ENCODE measurements at regions not wholly inside any gene's neighbourhood (a gene's known extent, or its start where the extent isn't known, plus 50 kb on each side); places are given as distances from the start of the nearest gene placed in this dataset.

- peaks cover 0 to 4% (median 0%) of the 10 kb centered on the region in 8 donors for H3K9me3 Mint-ChIP-seq
- Histone ChIP-seq H3K27me3 (ENCODE audit: insufficient read depth, low read length) (no peaks in the 10 kb centered on the region), H3K27ac (ENCODE audit: low read depth, low read length) (no peak overlapping the region), H3K9me3 (ENCODE audit: control insufficient read depth in 1 of 2, low read length in 2 of 2) (no peaks in the 10 kb centered on the region), H3K4me3 (ENCODE audit: low read length in 2 of 2) (no peak overlapping the region), H3K36me3 (ENCODE audit: insufficient read depth, low read length) (no peaks in the 10 kb centered on the region), H3K4me1 (ENCODE audit: insufficient read depth, low read length) (no peaks in the 10 kb centered on the region)
- peaks cover 0 to 2% of the 10 kb centered on the region in 2 donors for H3K27me3 Mint-ChIP-seq
- H3K36me3 Mint-ChIP-seq = no peaks in the 10 kb centered on the region
- intact Hi-C loops (cut with micrococcal nuclease) = no loop called here
- DNase-seq = no peak
- no peak overlapping the region for H3K4me3 Mint-ChIP-seq
- ChIA-PET POLR2A (ENCODE audit: partially characterized antibody) (no interaction called here), CTCF (ENCODE audit: partially characterized antibody) (no interaction called here)
- H3K4me1 Mint-ChIP-seq = no peaks in the 10 kb centered on the region
- H3K27ac Mint-ChIP-seq = no peak overlapping the region
These were observed 163.8 kb downstream of the RBM43 start for GRCh38 chr2:151097895-151098294.

GRCh38 chr2:151097128-151097527 is 164.5 kb downstream of the RBM43 start:
- Histone ChIP-seq H3K27me3 (ENCODE audit: insufficient read depth, low read length) (no peaks in the 10 kb centered on the region), H3K36me3 (ENCODE audit: insufficient read depth, low read length) (no peaks in the 10 kb centered on the region), H3K4me3 (ENCODE audit: low read length in 2 of 2) (no peak overlapping the region), H3K4me1 (ENCODE audit: insufficient read depth, low read length) (no peaks in the 10 kb centered on the region), H3K9me3 (ENCODE audit: control insufficient read depth in 1 of 2, low read length in 2 of 2) (no peaks in the 10 kb centered on the region), H3K27ac (ENCODE audit: low read depth, low read length) (no peak overlapping the region)
- Mint-ChIP-seq H3K4me3 (no peak overlapping the region), H3K36me3 (no peaks in the 10 kb centered on the region), H3K9me3 (peaks cover 0 to 4% (median 0%) of the 10 kb centered on the region in 8 donors), H3K27ac (no peak overlapping the region), H3K27me3 (peaks cover 0 to 2% of the 10 kb centered on the region in 2 donors), H3K4me1 (no peaks in the 10 kb centered on the region)
- CTCF ChIA-PET (ENCODE audit: partially characterized antibody) = no interaction called here
- intact Hi-C loops (cut with micrococcal nuclease) = no loop called here
- DNase-seq = no peak
- POLR2A ChIA-PET (ENCODE audit: partially characterized antibody) = no interaction called here

GRCh38 chr2:151096235-151096634 is 165.4 kb downstream of the RBM43 start:
- Mint-ChIP-seq H3K36me3 (no peaks in the 10 kb centered on the region), H3K27me3 (peaks cover 0 to 2% of the 10 kb centered on the region in 2 donors), H3K4me1 (no peaks in the 10 kb centered on the region), H3K9me3 (peaks cover 0 to 4% (median 0%) of the 10 kb centered on the region in 8 donors), H3K4me3 (no peak overlapping the region), H3K27ac (no peak overlapping the region)
- no peaks in the 10 kb centered on the region for H3K4me1 ChIP-seq (ENCODE audit: insufficient read depth, low read length)
- no peaks in the 10 kb centered on the region for H3K27me3 ChIP-seq (ENCODE audit: insufficient read depth, low read length)
- intact Hi-C loops (cut with micrococcal nuclease) = no loop called here
- no peak overlapping the region for H3K4me3 ChIP-seq (ENCODE audit: low read length in 2 of 2)
- POLR2A ChIA-PET (ENCODE audit: partially characterized antibody) = no interaction called here
- no peaks in the 10 kb centered on the region for H3K9me3 ChIP-seq (ENCODE audit: control insufficient read depth in 1 of 2, low read length in 2 of 2)
- DNase-seq = no peak
- no peaks in the 10 kb centered on the region for H3K36me3 ChIP-seq (ENCODE audit: insufficient read depth, low read length)
- CTCF ChIA-PET (ENCODE audit: partially characterized antibody) = no interaction called here
- H3K27ac ChIP-seq (ENCODE audit: low read depth, low read length) = no peak overlapping the region

- H3K4me1 Mint-ChIP-seq = no peaks in the 10 kb centered on the region
- ChIA-PET CTCF (ENCODE audit: partially characterized antibody) (no interaction called here), POLR2A (ENCODE audit: partially characterized antibody) (no interaction called here)
- H3K27me3 Mint-ChIP-seq = peaks cover 0 to 2% of the 10 kb centered on the region in 2 donors
- H3K27ac Mint-ChIP-seq = no peak overlapping the region
- intact Hi-C loops (cut with micrococcal nuclease) = no loop called here
- no peak overlapping the region for H3K4me3 ChIP-seq (ENCODE audit: low read length in 2 of 2)
- DNase-seq = no peak
- H3K9me3 ChIP-seq (ENCODE audit: control insufficient read depth in 1 of 2, low read length in 2 of 2) = no peaks in the 10 kb centered on the region
- H3K27ac ChIP-seq (ENCODE audit: low read depth, low read length) = no peak overlapping the region
- no peaks in the 10 kb centered on the region for H3K36me3 Mint-ChIP-seq
- H3K9me3 Mint-ChIP-seq = peaks cover 0 to 4% (median 0%) of the 10 kb centered on the region in 8 donors
- H3K4me3 Mint-ChIP-seq = no peak overlapping the region
- H3K4me1 ChIP-seq (ENCODE audit: insufficient read depth, low read length) = no peaks in the 10 kb centered on the region
- no peaks in the 10 kb centered on the region for H3K27me3 ChIP-seq (ENCODE audit: insufficient read depth, low read length)
- no peaks in the 10 kb centered on the region for H3K36me3 ChIP-seq (ENCODE audit: insufficient read depth, low read length)
These were observed 166.2 kb downstream of the RBM43 start for GRCh38 chr2:151095463-151095862.

DNA sequence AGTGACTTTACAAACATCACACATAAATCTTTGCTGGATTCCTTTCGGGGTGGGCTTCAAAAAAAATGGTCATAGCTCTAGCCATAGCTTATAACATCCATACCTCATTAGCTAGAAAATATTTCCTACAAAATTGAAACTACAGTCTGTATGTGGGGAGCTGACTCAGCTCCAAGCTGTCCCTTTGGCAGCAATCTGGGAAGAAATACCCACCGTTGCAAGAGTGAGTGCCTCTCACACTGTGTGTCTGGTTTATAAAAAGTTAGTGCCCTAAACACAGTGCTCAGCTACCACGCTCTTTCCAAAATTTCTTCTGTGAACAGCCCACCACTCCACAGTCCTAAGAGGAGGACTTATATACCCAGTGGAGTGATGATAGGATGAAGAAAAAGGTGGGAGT is 170.1 kb downstream of the RBM43 start:
- CTCF ChIA-PET (ENCODE audit: partially characterized antibody) = interaction anchor here (0.9 kb wide), 1 partner anchor 10 kb away, joined by 3 read pairs; no protein-coding TSS in a partner anchor
- Mint-ChIP-seq H3K27ac (no peak overlapping the region), H3K4me3 (no peak overlapping the region), H3K36me3 (no peaks in the 10 kb centered on the region), H3K4me1 (no peaks in the 10 kb centered on the region), H3K27me3 (no peaks in the 10 kb centered on the region), H3K9me3 (peaks cover 0 to 4% (median 0%) of the 10 kb centered on the region in 8 donors)
- Histone ChIP-seq H3K27me3 (ENCODE audit: insufficient read depth, low read length) (no peaks in the 10 kb centered on the region), H3K4me3 (ENCODE audit: low read length in 2 of 2) (no peak overlapping the region), H3K4me1 (ENCODE audit: insufficient read depth, low read length) (no peaks in the 10 kb centered on the region), H3K36me3 (ENCODE audit: insufficient read depth, low read length) (no peaks in the 10 kb centered on the region), H3K27ac (ENCODE audit: low read depth, low read length) (no peak overlapping the region), H3K9me3 (ENCODE audit: control insufficient read depth in 1 of 2, low read length in 2 of 2) (no peaks in the 10 kb centered on the region)
- intact Hi-C loops (cut with micrococcal nuclease) = no loop called here
- no peak for DNase-seq
- POLR2A ChIA-PET (ENCODE audit: partially characterized antibody) = no interaction called here

DNA sequence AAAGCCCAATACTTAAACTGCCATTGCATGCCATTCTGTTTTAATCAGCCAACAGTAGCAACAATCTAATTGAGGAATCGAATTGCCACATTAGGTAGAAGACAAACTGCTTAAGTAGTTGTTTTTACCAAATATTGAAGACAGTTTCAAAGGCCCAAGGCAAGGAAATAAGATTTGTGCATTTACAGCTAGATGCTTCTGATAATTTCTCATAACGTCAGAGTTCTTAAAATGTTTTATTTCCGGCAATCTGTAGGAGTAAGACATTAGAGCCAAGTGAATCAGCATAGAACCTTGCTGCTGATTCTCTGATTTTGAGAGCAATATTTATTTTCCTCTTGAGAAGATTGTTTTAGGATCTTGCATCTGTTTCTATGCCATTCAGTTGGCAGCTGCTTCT is 174.3 kb downstream of the RBM43 start:
- H3K27ac ChIP-seq (ENCODE audit: low read depth, low read length) = no peak overlapping the region
- POLR2A ChIA-PET (ENCODE audit: partially characterized antibody) = no interaction called here
- CTCF ChIA-PET (ENCODE audit: partially characterized antibody) = no interaction called here
- Mint-ChIP-seq H3K36me3 (no peaks in the 10 kb centered on the region), H3K9me3 (no peaks in the 10 kb centered on the region), H3K27me3 (peaks cover 0 to 4% of the 10 kb centered on the region in 2 donors), H3K4me3 (no peak overlapping the region), H3K4me1 (peaks cover 0 to 8% (median 0%) of the 10 kb centered on the region in 4 donors), H3K27ac (no peak overlapping the region)
- intact Hi-C loops (cut with micrococcal nuclease) = no loop called here
- H3K4me1 ChIP-seq (ENCODE audit: insufficient read depth, low read length) = no peaks in the 10 kb centered on the region
- H3K27me3 ChIP-seq (ENCODE audit: insufficient read depth, low read length) = no peaks in the 10 kb centered on the region
- H3K36me3 ChIP-seq (ENCODE audit: insufficient read depth, low read length) = no peaks in the 10 kb centered on the region
- no peak for DNase-seq
- no peaks in the 10 kb centered on the region for H3K9me3 ChIP-seq (ENCODE audit: control insufficient read depth in 1 of 2, low read length in 2 of 2)
- H3K4me3 ChIP-seq (ENCODE audit: low read length in 2 of 2) = no peak overlapping the region

DNA sequence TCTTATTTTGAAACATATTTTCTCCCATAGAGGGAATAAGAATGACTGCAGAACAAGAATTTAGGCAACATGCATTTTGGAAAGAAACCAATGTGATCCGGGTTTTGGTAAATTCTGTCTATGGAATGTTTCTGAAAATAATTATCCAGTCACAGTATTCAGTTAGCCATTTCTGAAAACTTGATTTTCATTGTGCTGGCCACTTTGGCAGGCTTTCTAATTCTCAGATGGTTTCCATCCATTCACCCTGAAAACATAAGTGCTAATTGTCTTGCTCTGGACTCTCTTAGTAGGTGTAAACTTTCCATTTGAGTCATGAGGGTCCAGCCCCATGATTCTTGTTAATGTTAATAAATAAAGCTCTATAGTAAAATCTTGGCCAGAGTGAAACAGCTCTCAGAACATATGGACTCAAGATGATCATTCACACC is 176.5 kb downstream of the RBM43 start:
- POLR2A ChIA-PET (ENCODE audit: partially characterized antibody) = no interaction called here
- no peak for DNase-seq
- Mint-ChIP-seq H3K9me3 (no peaks in the 10 kb centered on the region), H3K27ac (no peak overlapping the region), H3K4me1 (peaks cover 0 to 8% (median 0%) of the 10 kb centered on the region in 4 donors), H3K36me3 (no peaks in the 10 kb centered on the region), H3K27me3 (peaks cover 0 to 4% of the 10 kb centered on the region in 2 donors), H3K4me3 (no peak overlapping the region)
- CTCF ChIA-PET (ENCODE audit: partially characterized antibody) = interaction anchor here (1.3 kb wide), 1 partner anchor 10 kb away, joined by 6 read pairs; no protein-coding TSS in a partner anchor
- intact Hi-C loops (cut with micrococcal nuclease) = no loop called here
- Histone ChIP-seq H3K27me3 (ENCODE audit: insufficient read depth, low read length) (no peaks in the 10 kb centered on the region), H3K27ac (ENCODE audit: low read depth, low read length) (no peak overlapping the region), H3K36me3 (ENCODE audit: insufficient read depth, low read length) (no peaks in the 10 kb centered on the region), H3K4me1 (ENCODE audit: insufficient read depth, low read length) (no peaks in the 10 kb centered on the region), H3K4me3 (ENCODE audit: low read length in 2 of 2) (no peak overlapping the region), H3K9me3 (ENCODE audit: control insufficient read depth in 1 of 2, low read length in 2 of 2) (no peaks in the 10 kb centered on the region)

Measured in CD4-positive, alpha-beta memory T cell (primary cell).